NOMO-1 (cell line): ENCODE measurements at regions not wholly inside any gene's neighbourhood (a gene's known extent, or its start where the extent isn't known, plus 50 kb on each side); places are given as distances from the start of the nearest gene placed in this dataset.

ENCODE experiments used
- DNase-seq, 2 experiments: peaks; one replicate each; lab custom pipeline; 2025; ENCODE audit not compliant: unreplicated experiment in 2 of 2; lab: John Stamatoyannopoulos, UW

- no peak for DNase-seq
Observed at GRCh38 chr11:79683930-79684329, 243.1 kb upstream of the TENM4 start.

DNA sequence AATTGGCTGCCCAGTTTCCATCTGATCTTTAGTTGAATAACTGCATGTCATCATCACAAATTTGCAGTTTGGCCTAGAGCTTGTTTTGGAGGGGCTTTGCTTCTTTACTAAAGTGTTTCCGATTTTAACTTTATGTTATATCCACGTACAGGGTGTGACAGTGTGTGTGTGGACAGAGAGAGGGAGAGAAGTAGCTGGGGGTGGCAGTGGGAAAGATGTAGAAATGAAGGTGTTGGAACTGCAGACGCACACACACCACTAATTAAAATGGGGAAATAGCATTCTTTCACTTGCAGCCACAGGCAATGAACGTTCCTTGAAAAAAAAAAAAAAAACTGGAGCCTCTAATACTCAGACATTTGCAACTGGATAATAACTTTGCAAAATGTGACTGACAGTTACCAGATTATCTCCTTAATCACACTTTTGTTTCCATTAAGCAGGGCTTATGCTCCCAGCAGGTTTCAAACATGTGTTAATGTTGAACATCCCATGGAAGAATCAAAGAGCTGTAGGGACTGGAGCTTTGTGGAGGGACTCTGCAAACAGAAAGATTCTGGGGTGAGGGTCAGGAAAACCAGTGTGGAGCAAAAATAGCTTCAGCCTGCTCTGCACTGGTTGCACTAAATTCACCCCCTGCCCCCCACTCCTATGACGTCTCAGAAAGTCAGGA, 238.1 kb upstream of the TENM4 start:
- no peak for DNase-seq

- no peak for DNase-seq
Observed at GRCh38 chr11:79676396-79676795, 235.6 kb upstream of the TENM4 start.

- no peak for DNase-seq
Observed at GRCh38 chr11:79675081-79675480, 234.3 kb upstream of the TENM4 start.

- no peak for DNase-seq
Observed at GRCh38 chr11:79672786-79673185, 232.0 kb upstream of the TENM4 start.

DNA sequence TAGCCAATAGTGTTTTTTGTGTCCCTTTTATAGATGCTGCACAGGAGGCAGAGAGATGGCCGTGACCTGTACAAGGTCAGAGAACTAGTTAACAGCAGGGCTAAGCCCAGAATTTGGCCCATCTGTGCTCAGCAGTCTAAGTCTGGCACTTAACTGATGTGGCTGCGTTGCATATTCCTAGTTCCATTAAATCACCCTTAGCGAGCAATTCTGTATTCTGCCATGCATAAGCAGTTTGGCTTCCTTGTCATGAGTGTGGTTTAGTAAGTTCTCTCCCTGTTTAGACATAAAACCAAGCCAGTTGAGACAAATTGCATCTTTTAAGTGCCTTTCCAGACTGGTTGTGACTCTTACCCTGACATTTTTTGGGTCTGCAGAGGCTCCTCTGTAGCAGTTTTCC, 230.6 kb upstream of the TENM4 start:
- DNase-seq: no peak

GRCh38 chr11:79670882-79671281, 230.1 kb upstream of the TENM4 start:
- DNase-seq: no peak

DNA sequence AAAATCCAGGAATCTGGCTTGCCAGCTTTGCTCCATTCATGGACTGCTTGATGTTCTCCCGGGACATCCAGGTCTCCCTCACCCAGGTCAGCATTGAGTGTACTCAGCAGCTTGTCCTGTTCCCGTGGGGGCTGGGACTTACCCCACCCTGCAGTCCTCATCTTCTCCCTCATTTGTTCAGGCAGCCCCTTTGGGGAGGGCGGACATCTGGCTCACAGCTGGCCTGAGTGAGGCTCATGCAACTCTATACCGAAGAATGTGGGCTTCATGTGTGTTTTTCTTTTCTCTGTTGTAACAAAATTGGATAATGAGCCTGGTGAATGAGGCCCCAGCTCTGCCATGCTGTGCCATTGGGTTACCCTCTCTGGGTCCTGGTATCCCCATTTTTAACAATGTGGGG, 227.7 kb upstream of the TENM4 start:
- DNase-seq: no peak

DNA sequence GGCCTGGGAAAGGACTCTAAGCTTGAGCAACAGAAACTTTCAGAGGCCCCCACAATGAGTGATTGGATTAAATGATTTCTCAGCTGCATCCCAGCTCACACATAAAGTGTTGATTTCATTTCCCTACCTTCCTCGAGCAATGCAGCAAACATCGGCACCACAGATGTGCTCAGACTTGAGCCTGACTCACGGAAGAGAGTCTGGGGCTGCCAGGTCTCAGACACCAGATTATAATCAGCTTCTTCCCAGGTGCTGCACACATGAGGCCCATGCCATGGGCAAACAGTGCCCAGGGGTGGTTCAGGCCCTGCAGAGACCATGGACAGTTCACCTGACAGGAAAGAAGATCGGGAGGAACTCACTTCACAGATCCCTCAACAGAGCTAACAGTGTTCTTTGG, 226.6 kb upstream of the TENM4 start:
- no peak for DNase-seq

- DNase-seq: no peak
Observed at GRCh38 chr11:79663017-79663416, 222.2 kb upstream of the TENM4 start.

DNA sequence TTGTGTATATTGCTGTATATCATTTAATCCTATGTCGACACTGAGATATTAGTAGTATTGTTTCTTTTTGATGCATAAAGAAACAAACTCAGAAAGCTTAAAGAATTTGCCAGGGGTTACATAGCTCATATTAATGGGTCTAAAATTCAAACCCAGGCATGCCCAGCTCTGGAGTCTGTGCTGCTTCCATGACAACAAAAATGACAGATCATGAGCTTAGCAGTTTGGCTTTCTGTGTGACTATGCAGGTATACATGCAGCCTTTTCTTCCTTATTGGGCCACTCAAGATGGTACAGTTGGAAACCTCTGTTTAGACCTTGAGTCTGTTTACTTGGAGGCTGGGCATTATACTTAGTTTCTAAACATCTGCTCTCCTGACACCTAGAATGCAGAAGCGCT, 220.5 kb upstream of the TENM4 start:
- no peak for DNase-seq

- no peak for DNase-seq
Observed at GRCh38 chr11:79648766-79649520, 208.1 kb upstream of the TENM4 start.

GRCh38 chr11:79637219-79637618, 196.4 kb upstream of the TENM4 start:
- DNase-seq: no peak

DNA sequence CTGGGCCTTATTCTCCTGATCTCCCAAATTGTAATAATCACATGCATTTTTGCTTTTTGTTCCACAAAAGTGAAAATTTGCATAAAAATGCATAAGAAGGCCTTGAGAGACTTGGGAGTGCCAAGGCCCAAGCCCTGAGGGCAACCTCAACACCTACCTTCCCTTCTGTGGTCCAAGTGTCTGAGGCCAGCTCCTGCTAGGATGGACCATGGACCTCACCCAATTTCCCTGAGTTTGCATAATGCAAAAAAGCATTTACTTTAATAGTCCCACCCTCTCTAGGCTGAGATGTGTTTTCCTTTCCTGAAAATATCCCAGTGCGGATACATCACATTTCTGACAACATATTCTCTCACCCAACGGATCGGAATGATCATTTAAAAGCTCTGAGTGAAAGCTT, 194.1 kb upstream of the TENM4 start:
- DNase-seq: no peak

GRCh38 chr11:79627281-79627680, 186.5 kb upstream of the TENM4 start:
- no peak for DNase-seq

DNA sequence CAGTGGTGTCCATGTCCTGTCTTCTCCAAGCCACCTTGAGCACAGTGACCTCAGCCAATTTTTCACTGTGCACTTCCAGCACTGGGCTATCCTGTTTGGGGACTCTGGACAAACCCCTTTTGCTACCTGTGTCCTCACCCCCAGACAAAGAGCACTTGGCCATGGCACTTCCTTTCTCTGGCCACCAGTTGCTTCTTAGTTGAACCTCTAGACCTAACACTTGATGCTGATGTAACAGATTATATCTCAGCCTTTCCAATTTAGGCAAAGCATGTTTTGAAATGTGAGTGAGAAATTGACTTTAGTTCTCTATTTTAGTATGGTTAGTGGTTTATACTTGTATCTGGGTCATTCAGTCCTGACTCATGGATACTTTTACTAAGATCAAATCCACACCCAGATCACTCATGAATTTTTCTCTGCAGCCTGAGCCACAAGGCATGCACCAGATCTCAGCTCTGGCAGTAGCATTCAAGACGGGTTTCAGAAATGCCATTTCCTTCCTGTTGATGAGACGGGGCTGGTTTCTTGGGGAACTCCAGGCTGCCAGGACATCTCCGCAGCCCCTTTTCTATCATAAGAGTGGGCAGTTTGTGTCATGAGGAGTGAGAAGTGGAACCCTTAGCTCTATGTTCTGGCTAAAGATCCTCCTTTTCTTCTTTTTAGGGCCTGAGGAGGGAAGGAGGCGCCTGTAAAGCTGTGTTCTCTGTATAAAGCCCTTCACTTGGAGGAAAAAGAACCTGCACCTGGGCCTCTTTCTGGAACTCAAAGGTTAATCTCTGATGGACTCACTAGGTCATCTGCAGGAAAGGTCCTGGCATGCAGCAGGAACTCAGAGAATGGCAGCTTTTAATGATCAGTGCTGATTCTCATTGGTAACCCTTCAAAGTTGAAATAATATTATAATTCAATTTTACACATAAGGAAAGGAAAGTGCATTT, 185.6 kb upstream of the TENM4 start:
- no peak for DNase-seq

DNA sequence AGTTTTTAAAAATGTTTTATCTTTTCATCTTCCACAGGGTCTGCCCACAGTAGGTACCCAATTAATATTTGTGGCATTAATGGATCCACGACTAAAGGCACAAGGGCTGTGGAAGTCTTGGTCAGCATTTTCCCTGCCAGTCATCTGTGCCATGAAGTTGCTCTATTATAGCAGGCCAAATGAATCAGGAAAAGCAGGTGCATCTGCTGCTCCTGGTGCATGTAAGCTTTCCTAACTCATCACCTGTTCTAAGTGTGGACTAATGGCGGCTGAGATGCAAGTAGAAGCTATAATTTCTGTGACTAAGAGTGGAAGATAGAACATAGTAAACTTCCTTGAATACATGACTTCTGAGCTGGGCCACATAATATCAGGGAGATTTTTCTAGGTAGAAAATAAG, 182.5 kb upstream of the TENM4 start:
- no peak for DNase-seq

GRCh38 chr11:79617561-79617960, 176.7 kb upstream of the TENM4 start:
- no peak for DNase-seq

DNA sequence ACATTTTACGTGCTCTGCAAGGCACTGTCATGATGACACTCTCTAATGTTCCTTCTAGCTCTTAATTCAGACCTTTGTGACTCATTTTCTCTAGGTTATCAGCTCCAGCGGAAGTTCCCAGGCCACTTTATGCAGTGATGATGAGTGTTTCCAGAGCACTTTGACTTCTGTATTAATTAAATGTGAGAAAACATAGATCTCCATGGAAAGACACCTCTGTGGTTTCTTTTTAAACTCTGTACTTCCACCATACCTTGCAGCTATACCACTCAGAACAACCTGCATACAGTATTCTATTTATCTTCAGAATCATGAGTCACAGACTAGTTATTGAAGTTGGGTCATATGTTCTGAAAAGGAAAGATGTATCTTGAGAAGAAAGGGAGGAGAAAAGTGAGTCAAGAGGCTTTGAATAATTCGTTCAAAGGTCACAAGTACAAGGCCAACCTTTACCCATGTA, 175.6 kb upstream of the TENM4 start:
- no peak for DNase-seq

DNA sequence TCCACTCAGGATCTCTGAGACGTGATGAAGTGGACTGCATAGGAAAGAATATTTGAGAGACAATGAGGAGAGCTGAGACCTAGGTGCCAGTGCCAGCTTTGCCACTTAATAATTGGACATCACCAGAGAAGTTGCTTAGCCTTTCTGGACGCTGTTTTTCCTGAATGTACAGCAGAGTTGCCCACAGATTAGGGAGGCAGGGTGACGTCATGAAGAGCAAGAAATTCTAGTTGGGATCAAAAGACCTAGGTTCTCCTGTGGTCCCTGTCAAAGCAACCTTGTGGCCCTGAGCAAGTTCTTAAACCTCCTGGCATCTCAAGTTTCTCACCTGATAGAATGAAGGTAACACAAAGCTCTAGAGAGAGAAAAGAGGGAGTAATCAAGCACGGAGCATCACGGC, 174.6 kb upstream of the TENM4 start:
- no peak for DNase-seq

DNA sequence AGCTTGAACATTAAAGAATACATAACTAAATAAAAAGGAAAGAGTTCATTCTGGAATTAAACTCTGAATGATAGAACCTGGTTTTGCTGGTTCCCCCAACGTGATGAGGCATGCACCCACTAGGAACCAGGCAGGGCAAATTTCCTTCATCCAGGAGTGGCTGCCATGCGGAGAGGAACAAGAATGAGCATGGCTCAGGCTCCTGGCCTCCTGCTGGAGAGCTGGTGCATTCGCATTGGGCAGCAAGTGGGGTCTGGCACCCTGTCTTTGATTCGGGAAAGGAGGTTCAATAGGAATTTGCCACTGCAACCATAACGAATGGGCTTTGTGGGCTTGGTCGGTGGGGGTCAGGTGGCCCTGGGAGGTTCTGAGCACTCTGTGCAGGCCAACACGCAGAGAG, 169.8 kb upstream of the TENM4 start:
- DNase-seq: no peak
